Panc1 (cell line): ENCODE measurements at regions not wholly inside any gene's neighbourhood (a gene's known extent, or its start where the extent isn't known, plus 50 kb on each side); places are given as distances from the start of the nearest gene placed in this dataset.

Source experiments
- ATAC-seq: fragments of 200-7000 bp; cut with Tn5 transposase; 2 replicates; pipeline ENCODE4 v1.9.1; 2020; ENCODE audit warnings: mild to moderate bottlenecking, moderate library complexity
- BruUV-seq: library from RNA; stranded (reverse); fragments of 400-500 nt; replicated peaks from 2 replicates; lab custom pipeline; 2021; lab: Mats Ljungman, UMichigan
- CTCF ChIA-PET: fragments of 300-600 bp; sonication (Branson Sonifier 250); formaldehyde crosslinking; loops from one replicate; lab custom pipeline; 2022; ENCODE audit warnings: antibody characterized with exemption; lab: Charles Lee
- POLR2A ChIA-PET: fragments of 300-600 bp; sonication (Branson Sonifier 250); formaldehyde crosslinking; loops from one replicate; lab custom pipeline; 2022; ENCODE audit warnings: antibody characterized with exemption; lab: Charles Lee
- DNase-seq: peaks from one replicate; pipeline ENCODE4 v3.0.0-alpha.2; 2010; ENCODE audit warnings: low read depth, low spot score
- H3K27ac ChIP-seq: 2 replicates; pipeline ENCODE4 v1.5.1; 2011; ENCODE audit warnings: mild to moderate bottlenecking, low read length, inconsistent platforms
- H3K27me3 ChIP-seq: fragments of 200-500 bp; sonication (Bioruptor generic); 2 replicates; pipeline ENCODE4 v1.6.0; 2014; ENCODE audit warnings: low read length, inconsistent platforms; ENCODE audit not compliant: control insufficient read depth, insufficient read depth
- H3K36me3 ChIP-seq: fragments of 200-500 bp; sonication (Bioruptor generic); 2 replicates; pipeline ENCODE4 v1.5.1; 2014; ENCODE audit warnings: inconsistent platforms, mild to moderate bottlenecking, low read length, moderate library complexity; ENCODE audit not compliant: control insufficient read depth, insufficient read depth
- H3K4me1 ChIP-seq: 2 replicates; pipeline ENCODE4 v1.5.1; 2011; ENCODE audit warnings: inconsistent platforms, mild to moderate bottlenecking, low read length, moderate library complexity; ENCODE audit not compliant: control insufficient read depth, insufficient read depth
- H3K4me3 ChIP-seq, 2 experiments: 2 replicates each; pipeline ENCODE4 v1.5.1; 2011 to 2012; ENCODE audit warnings: low read depth in 2 of 2, low read length in 2 of 2, mild to moderate bottlenecking in 2 of 2, inconsistent platforms in 1 of 2, moderate library complexity in 1 of 2
- H3K9me3 ChIP-seq: fragments of 200-500 bp; sonication (Bioruptor generic); 2 replicates; pipeline ENCODE4 v1.5.1; 2014; ENCODE audit warnings: low read depth, mild to moderate bottlenecking, inconsistent platforms, low read length, moderate library complexity; ENCODE audit not compliant: control insufficient read depth, insufficient read depth
- CTCF ChIP-seq: fragments of 450-650 bp; IDR thresholded peaks from 2 replicates; pipeline ENCODE4 v1.5.1; 2017; ENCODE audit warnings: mild to moderate bottlenecking
- POLR2AphosphoS5 ChIP-seq: IDR thresholded peaks from 2 replicates; pipeline ENCODE4 v1.6.1; 2012; ENCODE audit warnings: mild to moderate bottlenecking, low read depth, low read length, moderate library complexity
- REST ChIP-seq, 2 experiments: IDR thresholded peaks; 2 replicates each; pipeline ENCODE4 v1.6.1; 2011 to 2012; ENCODE audit warnings: low read depth in 2 of 2, control low read depth in 1 of 2, low read length in 1 of 2, mild to moderate bottlenecking in 1 of 2, moderate library complexity in 1 of 2; ENCODE audit not compliant: insufficient read depth in 1 of 2
- SIN3A ChIP-seq: IDR thresholded peaks from 2 replicates; pipeline ENCODE4 v1.6.1; 2012; ENCODE audit warnings: low read depth, mild to moderate bottlenecking, low read length, moderate library complexity, borderline replicate concordance; ENCODE audit not compliant: insufficient read depth
- TCF7L2 ChIP-seq: IDR thresholded peaks from 2 replicates; pipeline ENCODE4 v1.6.1; 2011; ENCODE audit warnings: mild to moderate bottlenecking, low read depth, low read length, inconsistent platforms
- in situ Hi-C: cut with HindIII; loops from 2 replicates; pipeline ENCODE4 v1.10.0; 2016; ENCODE audit warnings: low sequenced_read_pairs, low pct_unique_long_range_greater_than_20kb
- intact Hi-C: fragments of 100-400 bp; cut with micrococcal nuclease; formaldehyde crosslinking; loops from one replicate; pipeline ENCODE4 v1.10.0; 2022; ENCODE audit not compliant: unreplicated experiment

- ATAC-seq (no peak), DNase-seq (no peak)
- no peak for TF ChIP-seq POLR2AphosphoS5
- no peak for TF ChIP-seq TCF7L2
- TF ChIP-seq CTCF: no peak
- TF ChIP-seq SIN3A: no peak
- no peak for TF ChIP-seq REST (IDR thresholded peaks at IDR 0.05; ENCODE audit: insufficient read depth in 1 of 2, low read depth in 2 of 2, low read length in 1 of 2)
- in situ Hi-C loops (no loop called here), intact Hi-C loops (no loop called here)
- BruUV-seq: no TSS peak
- H3K27me3 ChIP-seq: no peaks in the 10 kb centered on the region
- no peaks in the 10 kb centered on the region for H3K36me3 ChIP-seq
- no peaks in the 10 kb centered on the region for H3K4me1 ChIP-seq
- no peaks in the 10 kb centered on the region for H3K9me3 ChIP-seq
- ChIA-PET CTCF (no interaction called here), POLR2A (no interaction called here)
- no peak overlapping the region for H3K27ac ChIP-seq
- H3K4me3 ChIP-seq: no peak overlapping the region
Observed at GRCh38 chr1:192867180-192867579, 58.3 kb downstream of the RGS2 start.

- ATAC-seq: no peak
- no peak for TF ChIP-seq POLR2AphosphoS5
- no peak for TF ChIP-seq CTCF
- no peak for TF ChIP-seq REST (IDR thresholded peaks at IDR 0.05; ENCODE audit: insufficient read depth in 1 of 2, low read depth in 2 of 2, low read length in 1 of 2)
- no peak for TF ChIP-seq TCF7L2
- TF ChIP-seq SIN3A: no peak
- Histone ChIP-seq H3K4me1 (no peaks in the 10 kb centered on the region), H3K27me3 (no peaks in the 10 kb centered on the region; the same call in 1 of the 2 replicates), H3K9me3 (no peaks in the 10 kb centered on the region), H3K36me3 (no peaks in the 10 kb centered on the region), H3K27ac (no peak overlapping the region), H3K4me3 (no peak overlapping the region)
- intact Hi-C loops (no loop called here), in situ Hi-C loops (no loop called here)
- CTCF ChIA-PET: no interaction called here
- POLR2A ChIA-PET: no interaction called here
- DNase-seq: no peak
- no TSS peak for BruUV-seq
Observed at GRCh38 chr1:192869308-192869940, 60.6 kb downstream of the RGS2 start.
